ENCODE measurements at regions not wholly inside any gene's neighbourhood (a gene's known extent, or its start where the extent isn't known, plus 50 kb on each side); places are given as distances from the start of the nearest gene placed in this dataset.
"Not testable (repeated sequence)": the region's sequence is repeated elsewhere in the genome, so short reads cannot be mapped to it uniquely, and the experiment has no call there.

DNA sequence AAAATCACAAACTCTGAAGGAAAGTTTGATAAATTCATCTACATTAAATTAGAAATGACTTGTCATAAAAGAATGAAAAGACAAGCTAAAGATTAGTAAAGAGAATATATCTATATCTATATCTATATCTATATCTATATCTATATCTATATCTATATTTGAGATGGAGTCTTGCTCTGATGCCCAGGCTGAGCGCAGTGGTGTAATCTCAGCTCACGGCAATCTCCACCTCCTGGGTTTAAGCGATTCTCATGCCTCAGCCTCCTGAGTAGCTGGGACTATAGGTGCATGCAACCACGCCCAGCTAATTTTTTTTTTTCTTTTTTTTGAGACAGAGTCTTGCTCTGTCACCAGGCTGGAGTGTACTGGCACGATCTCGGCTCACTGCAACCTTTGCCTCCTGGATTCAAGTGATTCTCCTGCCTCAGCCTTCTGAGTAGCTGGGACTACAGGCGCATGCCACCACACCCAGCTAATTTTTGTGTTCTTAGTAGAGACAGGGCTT, 202.6 kb downstream of the CTTN start:
- H3K9me3 ChIP-seq (ENCODE audit: control insufficient read depth, low read length, poor library complexity, severe bottlenecking); H3K27ac Mint-ChIP-seq; DNase-seq; H3K36me3 Mint-ChIP-seq (ENCODE audit: low read depth); H3K4me3 Mint-ChIP-seq; H3K4me1 Mint-ChIP-seq; ATAC-seq: not testable (repeated sequence)
- H3K27me3 Mint-ChIP-seq: peaks cover 19% of the 10 kb centered on the region

DNA sequence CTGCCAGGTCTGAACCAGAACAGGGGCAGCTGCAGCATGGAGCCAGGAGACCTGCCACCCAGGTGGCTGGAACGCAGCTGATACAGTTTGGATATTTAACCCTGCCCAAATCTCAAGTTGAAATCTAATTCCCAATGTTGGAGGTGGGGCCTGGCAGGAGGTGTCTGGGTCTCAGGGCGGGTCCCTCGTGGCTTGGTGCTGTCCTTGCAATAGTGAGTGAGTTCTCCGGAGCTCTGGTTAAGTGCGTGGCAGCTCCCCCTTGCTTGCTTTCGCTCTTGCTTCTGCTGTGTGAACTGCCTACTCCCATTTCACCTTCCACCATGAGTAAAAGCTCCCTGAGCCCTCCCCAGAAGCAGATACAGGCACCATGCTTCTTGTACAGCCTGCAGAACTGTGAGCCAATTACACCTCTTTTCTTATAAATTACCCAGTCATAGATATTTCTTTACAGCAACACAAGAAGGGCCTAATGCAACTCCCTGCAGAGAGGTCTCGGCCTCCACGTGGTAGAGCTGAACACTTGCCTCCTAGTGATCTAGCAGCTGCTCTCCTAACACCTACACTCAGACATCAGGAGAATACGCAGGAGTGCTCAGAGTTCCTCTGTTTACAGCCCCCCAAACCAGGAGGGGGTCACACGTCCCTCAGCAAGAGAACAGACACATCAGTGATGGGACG, 203.7 kb downstream of the CTTN start:
- DNase-seq (no peak), ATAC-seq (no peak)
- Mint-ChIP-seq H3K36me3 (ENCODE audit: low read depth) (no peaks in the 10 kb centered on the region), H3K4me3 (no peak overlapping the region), H3K27me3 (peaks cover 14% of the 10 kb centered on the region), H3K4me1 (no peaks in the 10 kb centered on the region), H3K27ac (no peak overlapping the region)
- no peaks in the 10 kb centered on the region for H3K9me3 ChIP-seq (ENCODE audit: control insufficient read depth, low read length, poor library complexity, severe bottlenecking)

DNA sequence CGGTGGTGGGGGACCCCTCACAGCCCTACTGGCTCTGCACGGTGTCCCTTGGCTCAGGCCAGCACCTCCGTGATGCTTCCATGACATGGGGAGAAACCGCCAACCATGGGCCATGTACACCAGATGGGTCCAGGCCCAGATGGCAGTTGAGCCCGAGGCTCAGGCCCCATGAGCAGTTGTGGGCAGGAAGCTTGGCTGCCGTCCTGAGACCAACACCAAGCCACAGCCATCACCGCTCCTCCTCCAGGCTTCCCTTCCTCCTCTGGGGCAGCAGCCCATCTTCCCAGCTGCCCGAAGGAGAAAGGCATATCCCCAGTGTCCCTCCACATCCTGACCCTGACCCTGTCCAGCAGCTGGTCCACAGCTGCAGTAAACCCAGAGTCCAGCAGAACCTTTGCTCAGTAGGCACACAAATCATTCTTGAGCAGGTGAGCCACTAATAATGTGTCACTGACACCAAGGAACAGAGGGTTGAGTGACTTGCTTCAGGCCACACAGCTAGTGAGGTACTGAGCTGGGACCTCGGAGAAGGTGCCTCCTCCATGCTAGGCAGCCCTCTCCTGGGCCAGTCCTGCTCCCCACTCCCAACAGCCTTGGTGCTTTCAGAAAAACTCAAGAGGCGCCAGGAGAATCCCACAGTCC, 204.9 kb downstream of the CTTN start:
- ATAC-seq (no peak), DNase-seq (no peak)
- H3K27ac Mint-ChIP-seq: no peak overlapping the region
- no peaks in the 10 kb centered on the region for H3K4me1 Mint-ChIP-seq
- H3K36me3 Mint-ChIP-seq (ENCODE audit: low read depth): no peaks in the 10 kb centered on the region
- no peaks in the 10 kb centered on the region for H3K9me3 ChIP-seq (ENCODE audit: control insufficient read depth, low read length, poor library complexity, severe bottlenecking)
- H3K4me3 Mint-ChIP-seq: no peak overlapping the region
- H3K27me3 Mint-ChIP-seq: peaks cover 7% of the 10 kb centered on the region

DNA sequence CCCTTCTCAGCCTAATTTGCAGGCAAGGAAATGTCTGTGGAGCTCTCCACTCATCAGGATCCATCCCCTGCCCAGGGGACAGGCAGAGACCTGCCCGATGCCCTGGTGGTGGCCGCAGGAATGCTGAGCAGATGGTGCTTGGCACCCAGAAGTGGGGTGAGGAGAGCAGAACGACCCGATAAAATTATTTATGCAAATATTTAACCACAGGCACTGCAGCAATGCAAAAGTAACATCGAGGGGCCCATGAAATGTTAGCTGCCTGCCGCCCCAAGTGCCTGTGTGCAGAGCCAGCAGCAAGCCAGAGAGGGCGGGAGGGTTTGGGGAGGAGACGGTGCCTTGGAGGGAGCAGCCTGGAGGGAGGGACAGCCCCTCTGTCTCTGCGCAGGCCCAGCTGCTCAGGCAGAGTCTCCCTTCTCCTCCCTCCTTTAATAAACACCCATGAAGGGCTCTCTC, 205.5 kb downstream of the CTTN start:
- H3K4me1 Mint-ChIP-seq: no peaks in the 10 kb centered on the region

DNA sequence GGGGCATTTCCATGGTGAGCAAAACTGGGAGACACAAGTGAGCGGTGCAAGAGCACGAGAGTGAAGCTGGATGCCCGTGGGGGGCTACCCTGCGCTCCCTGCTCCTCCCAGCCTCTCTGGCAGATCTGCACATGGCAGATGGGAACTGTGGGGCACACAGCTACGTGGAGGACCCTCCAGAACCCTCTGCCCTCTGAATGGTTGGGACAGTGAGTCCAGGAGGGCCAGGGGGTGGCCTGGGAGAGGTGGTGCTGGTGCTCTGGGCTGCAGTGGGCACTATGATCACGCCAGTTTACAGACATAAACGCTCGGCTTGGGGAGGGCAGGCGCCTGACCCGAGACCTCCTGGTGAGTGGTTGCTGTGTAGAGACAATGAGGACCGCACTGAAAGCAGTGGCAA, 205.9 kb downstream of the CTTN start:
- no peak for ATAC-seq
- H3K9me3 ChIP-seq (ENCODE audit: control insufficient read depth, low read length, poor library complexity, severe bottlenecking): no peaks in the 10 kb centered on the region
- Mint-ChIP-seq H3K4me3 (no peak overlapping the region), H3K27me3 (peaks cover 5% of the 10 kb centered on the region), H3K4me1 (no peaks in the 10 kb centered on the region), H3K27ac (no peak overlapping the region), H3K36me3 (ENCODE audit: low read depth) (no peaks in the 10 kb centered on the region)
- DNase-seq: no peak

More for the DNA sequence above, 205.5 kb downstream of the CTTN start:
- H3K36me3 Mint-ChIP-seq (ENCODE audit: low read depth): no peaks in the 10 kb centered on the region
- no peak overlapping the region for H3K27ac Mint-ChIP-seq
- H3K4me3 Mint-ChIP-seq: no peak overlapping the region
- ATAC-seq: no peak
- no peaks in the 10 kb centered on the region for H3K9me3 ChIP-seq (ENCODE audit: control insufficient read depth, low read length, poor library complexity, severe bottlenecking)
- H3K27me3 Mint-ChIP-seq: peaks cover 3% of the 10 kb centered on the region
- no peak for DNase-seq

DNA sequence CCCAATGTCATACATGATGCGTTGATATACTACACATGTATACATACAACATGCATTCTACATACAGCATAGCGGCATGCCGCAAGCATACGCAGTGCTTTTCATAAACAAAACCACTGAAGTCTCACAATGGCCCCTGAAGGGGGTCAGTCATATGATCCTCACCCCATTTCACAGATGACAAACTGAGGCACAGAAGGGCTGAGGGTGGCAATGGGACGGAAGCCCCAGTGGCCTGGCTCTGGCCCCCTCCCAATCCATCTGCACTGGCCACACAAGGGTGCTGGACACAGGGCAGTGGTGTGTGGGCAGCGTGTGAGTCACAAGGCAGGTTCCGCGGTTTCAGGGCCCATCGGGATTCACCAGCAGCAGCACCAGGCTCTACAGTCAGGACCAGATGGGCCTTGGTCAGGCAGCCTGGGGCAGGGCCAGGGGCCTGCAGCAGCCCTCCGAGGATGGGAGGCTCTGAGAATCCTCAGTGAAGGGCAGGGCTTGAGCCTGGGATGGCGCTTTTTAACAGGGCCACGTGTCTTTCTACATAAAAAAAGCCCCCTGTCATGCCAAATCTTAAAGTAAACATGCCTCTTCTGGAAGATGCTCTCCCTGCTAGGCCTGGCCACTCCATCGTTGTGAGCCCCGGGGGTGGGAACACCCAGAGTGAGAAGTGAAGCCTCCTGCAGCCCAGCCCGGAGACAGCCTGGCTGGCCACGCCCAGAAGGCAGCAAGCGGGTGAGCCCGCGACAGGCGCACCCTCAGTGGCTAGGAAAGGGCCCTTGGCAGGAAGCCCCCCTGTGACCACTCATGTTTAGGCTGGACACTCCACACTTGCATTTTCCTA, 206.5 kb downstream of the CTTN start:
- DNase-seq: no peak
- Mint-ChIP-seq H3K27ac (no peak overlapping the region), H3K4me3 (no peak overlapping the region), H3K36me3 (ENCODE audit: low read depth) (no peaks in the 10 kb centered on the region), H3K27me3 (peaks cover 5% of the 10 kb centered on the region), H3K4me1 (no peaks in the 10 kb centered on the region)
- H3K9me3 ChIP-seq (ENCODE audit: control insufficient read depth, low read length, poor library complexity, severe bottlenecking): no peaks in the 10 kb centered on the region
- ATAC-seq: no peak

DNA sequence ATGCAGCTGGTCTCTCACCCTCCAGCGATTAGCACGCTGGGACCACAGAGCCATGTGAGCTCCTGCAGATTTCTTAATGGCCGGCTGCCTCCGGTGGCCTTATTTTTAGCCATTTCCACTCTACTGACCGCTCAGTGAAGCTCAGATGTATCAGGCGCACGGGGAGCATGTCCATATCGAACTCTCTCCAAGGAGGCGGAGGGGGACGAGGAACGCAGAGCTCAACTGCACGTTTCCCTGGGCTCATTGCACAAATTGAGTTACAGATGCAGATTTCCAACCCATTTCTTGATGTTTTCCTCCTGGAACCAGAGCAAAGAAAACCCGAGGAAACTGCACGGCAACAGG, 207.1 kb downstream of the CTTN start:
- Mint-ChIP-seq H3K4me1 (no peaks in the 10 kb centered on the region), H3K27ac (no peak overlapping the region), H3K4me3 (no peak overlapping the region), H3K27me3 (peaks cover 6% of the 10 kb centered on the region), H3K36me3 (ENCODE audit: low read depth) (no peaks in the 10 kb centered on the region)
- ATAC-seq (no peak), DNase-seq (no peak)
- H3K9me3 ChIP-seq (ENCODE audit: control insufficient read depth, low read length, poor library complexity, severe bottlenecking): no peaks in the 10 kb centered on the region

DNA sequence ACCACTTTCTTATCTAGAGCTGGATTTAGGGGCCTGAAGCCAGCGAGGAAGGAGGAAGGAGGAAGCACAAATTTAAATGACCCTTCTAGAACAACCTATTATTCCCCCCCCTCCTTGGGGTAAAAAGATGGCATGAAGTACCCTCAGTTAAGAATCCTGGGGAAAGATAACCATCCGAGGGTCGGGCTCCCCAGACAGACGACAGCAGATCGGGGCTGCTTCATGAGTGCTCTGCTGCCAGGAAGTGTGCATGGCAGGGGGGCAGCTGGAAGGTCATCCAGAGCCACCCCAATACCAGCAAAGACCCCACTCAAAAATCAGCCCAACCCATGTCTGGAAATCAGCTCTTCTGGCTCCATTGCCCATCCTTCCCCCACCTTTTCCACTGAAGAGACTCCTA, 207.5 kb downstream of the CTTN start:
- DNase-seq: no peak
- H3K9me3 ChIP-seq (ENCODE audit: control insufficient read depth, low read length, poor library complexity, severe bottlenecking): no peaks in the 10 kb centered on the region
- Mint-ChIP-seq H3K36me3 (ENCODE audit: low read depth) (no peaks in the 10 kb centered on the region), H3K27me3 (peaks cover 10% of the 10 kb centered on the region), H3K4me1 (no peaks in the 10 kb centered on the region), H3K4me3 (no peak overlapping the region), H3K27ac (no peak overlapping the region)
- ATAC-seq: no peak

DNA sequence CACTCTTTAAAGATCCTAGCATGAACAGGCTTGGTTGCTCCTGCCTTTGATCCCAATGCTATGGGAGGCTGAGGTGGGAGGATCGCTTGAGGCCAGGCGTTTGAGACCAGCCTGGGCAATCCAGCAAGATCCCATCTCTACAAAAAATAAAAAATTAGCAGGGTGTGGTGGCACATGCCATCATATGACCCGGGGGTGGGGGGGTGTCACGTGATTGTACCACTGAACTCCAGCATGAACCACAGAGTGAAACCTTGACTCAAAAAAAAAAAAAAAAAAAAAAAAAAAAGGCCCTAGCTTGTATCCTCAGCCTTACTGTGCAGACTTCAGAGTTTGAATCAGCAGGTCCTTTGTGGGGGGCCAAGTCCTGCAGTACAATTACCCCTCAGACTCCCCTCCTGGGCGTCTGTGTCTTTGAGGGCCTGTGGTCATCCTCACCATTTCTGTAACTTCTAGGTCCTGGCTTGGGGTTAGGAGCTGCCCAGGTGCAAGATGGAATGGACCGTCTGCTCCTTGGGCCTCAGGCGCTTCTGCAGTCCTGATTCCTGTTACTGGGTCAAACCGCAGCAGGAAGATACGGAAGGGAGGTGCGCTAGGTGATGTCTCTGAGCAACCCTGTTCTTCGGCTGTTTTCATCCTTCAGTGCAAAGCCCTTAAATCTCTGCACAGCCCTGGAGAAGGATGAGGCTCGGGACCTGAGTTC, 208.1 kb downstream of the CTTN start:
- Mint-ChIP-seq H3K27me3 (peaks cover 10% of the 10 kb centered on the region), H3K4me3 (no peak overlapping the region), H3K4me1 (no peaks in the 10 kb centered on the region), H3K27ac (no peak overlapping the region), H3K36me3 (ENCODE audit: low read depth) (no peaks in the 10 kb centered on the region)
- no peaks in the 10 kb centered on the region for H3K9me3 ChIP-seq (ENCODE audit: control insufficient read depth, low read length, poor library complexity, severe bottlenecking)
- ATAC-seq (no peak), DNase-seq (no peak)

DNA sequence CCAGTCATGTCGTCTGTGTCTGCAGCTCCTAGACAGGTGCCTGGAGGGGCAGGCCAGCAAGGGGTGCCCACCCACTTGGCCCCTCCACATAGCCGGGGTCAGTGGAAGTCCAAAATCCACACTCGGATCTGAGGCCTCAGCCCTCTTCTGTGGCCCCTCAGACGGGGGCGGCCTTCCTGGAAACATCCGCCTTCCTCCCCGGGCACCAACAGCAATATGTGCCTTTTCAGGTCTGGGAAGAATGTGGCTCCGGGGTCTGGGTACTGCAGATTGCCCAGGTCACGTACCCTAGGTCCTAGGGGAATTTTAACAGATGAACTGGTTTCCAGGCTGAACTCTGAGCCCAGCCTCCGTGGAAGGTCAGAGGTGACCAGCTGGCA, 208.6 kb downstream of the CTTN start:
- DNase-seq (no peak), ATAC-seq (no peak)
- no peaks in the 10 kb centered on the region for H3K9me3 ChIP-seq (ENCODE audit: control insufficient read depth, low read length, poor library complexity, severe bottlenecking)
- Mint-ChIP-seq H3K27me3 (peaks cover 10% of the 10 kb centered on the region), H3K4me3 (no peak overlapping the region), H3K4me1 (no peaks in the 10 kb centered on the region), H3K36me3 (ENCODE audit: low read depth) (no peaks in the 10 kb centered on the region), H3K27ac (no peak overlapping the region)

DNA sequence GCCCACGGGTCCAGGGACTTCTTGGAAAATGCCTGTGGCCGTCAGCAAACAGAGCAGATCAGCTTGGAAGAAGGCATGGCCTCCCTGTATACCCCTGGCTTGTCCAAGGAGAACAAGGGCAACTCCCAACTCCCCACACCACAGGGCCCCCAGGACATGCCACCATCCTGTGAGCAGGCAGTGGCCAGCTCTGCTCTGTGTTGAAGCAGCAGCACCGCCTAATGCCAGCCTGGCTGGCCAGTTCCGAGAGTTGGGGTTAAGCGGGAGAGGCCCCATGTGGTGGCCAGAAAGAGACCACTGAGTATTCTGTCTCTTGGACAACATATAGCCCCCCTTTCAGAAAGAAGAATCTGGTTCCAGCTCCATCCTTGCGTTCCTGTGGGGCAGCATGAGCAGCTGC, 209.2 kb downstream of the CTTN start:
- H3K27me3 Mint-ChIP-seq: peaks cover 10% of the 10 kb centered on the region
- H3K4me3 Mint-ChIP-seq: no peak overlapping the region
- ATAC-seq (no peak), DNase-seq (no peak)
- H3K9me3 ChIP-seq (ENCODE audit: control insufficient read depth, low read length, poor library complexity, severe bottlenecking): no peaks in the 10 kb centered on the region
- H3K36me3 Mint-ChIP-seq (ENCODE audit: low read depth): no peaks in the 10 kb centered on the region
- H3K4me1 Mint-ChIP-seq: no peaks in the 10 kb centered on the region
- no peak overlapping the region for H3K27ac Mint-ChIP-seq

DNA sequence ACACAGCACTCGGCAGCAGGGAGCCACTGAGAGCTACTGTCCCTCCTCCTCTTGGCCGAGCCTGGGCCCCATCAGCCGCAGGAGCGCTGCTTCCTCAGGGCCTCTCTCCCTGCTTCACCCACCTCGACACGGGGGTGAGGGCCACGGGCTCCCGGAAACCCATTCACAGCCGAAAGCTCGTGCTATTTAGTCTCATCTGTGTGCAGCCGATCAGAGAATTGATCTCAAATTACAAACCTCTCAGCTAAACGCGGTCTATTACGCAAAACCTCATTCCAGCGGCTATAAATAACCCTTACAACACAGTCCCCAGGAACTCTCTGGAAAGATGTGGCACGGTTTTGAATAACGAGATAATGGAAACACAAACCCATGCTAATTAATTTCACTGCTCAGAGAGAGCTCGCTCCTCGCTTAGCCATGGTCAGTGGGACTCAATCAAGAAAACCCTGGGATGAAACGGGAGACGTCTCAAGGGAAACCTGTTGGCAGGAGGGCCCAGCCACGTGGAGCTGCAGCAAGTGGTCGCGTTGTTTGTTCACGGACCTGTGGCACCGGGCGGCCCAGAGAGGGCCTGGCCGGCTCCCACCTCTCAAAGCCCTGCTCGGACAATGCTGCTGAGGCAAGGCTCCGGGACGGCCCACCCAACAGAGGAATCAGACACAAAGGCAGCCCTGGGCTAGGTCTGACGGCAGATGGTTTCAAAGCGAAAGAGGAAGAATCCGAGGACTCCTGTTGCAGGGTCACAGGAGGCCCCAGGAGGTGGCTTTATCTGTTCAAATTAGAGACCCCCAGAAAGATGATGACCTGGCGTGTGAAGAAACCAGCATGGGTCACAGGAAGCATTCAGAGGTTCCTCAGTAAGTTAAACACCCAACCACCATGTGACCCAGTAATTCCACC, 210.5 kb downstream of the CTTN start:
- no peaks in the 10 kb centered on the region for H3K4me1 Mint-ChIP-seq
- peaks cover 14% of the 10 kb centered on the region for H3K27me3 Mint-ChIP-seq
- no peaks in the 10 kb centered on the region for H3K36me3 Mint-ChIP-seq (ENCODE audit: low read depth)
- no peaks in the 10 kb centered on the region for H3K9me3 ChIP-seq (ENCODE audit: control insufficient read depth, low read length, poor library complexity, severe bottlenecking)
- no peak overlapping the region for H3K27ac Mint-ChIP-seq
- ATAC-seq: no peak
- DNase-seq: no peak
- H3K4me3 Mint-ChIP-seq: no peak overlapping the region

Measured in T-helper 17 cell (primary cell).